ENCODE measurements at regions not wholly inside any gene's neighbourhood (a gene's known extent, or its start where the extent isn't known, plus 50 kb on each side); places are given as distances from the start of the nearest gene placed in this dataset.

DNA sequence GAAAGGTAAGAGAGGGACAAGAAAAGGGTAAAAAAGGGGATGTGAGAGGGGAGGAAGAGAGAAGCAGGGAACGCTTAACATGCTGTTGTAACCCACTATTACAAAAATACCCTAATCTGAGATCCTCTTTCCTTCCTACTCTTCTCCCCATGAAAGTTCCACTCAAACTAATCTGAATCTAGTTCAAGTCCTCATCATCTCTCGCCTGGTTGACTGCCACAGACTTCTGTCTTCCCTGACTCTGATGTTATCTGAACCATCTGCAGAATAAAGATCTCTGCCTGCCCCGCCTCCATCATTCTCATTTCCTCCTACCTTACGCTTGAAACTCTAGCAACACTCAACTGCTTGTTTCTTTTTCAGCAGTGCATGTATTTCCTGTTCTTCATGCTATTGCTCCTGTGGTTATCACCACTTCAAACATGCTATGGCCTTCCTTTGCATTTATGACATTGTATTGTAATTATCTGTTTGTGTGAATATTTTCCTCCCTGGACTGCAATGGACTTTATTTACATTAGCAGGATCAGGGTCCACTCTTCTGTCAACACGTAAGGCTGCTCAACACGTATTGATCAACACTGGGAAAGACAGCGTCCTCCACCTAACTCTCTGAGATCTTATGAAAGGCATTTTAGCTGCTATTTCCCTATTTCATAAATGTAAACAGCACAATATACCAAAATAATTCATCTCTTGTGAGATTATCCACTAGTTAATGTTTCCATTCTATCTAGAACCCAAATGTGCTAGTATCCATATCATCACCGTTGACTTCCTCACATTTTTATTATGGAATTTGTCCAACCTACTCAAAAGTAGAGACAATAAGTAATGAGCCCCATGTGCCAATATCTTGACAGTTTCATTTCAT, 215.5 kb upstream of the USP25 start:
- Histone ChIP-seq H3K79me2 (ENCODE audit: insufficient read depth, low read length) (no peaks in the 10 kb centered on the region), H4K20me1 (ENCODE audit: insufficient read depth, low read length) (no peaks in the 10 kb centered on the region), H3K9me3 (replicated peaks in 1 of 2; ENCODE audit: control insufficient read depth in 1 of 2, insufficient read depth in 1 of 2, low read length in 2 of 2) (peaks cover 0 to 8% of the 10 kb centered on the region in 2 donors), H3K27ac (ENCODE audit: low read depth in 1 of 2, low read length in 2 of 2) (peak overlapping the region in 1 of 2 donors; percentile 42), H3K36me3 (replicated peaks in 1 of 2; ENCODE audit: control insufficient read depth in 1 of 2, insufficient read depth in 2 of 2, low read length in 2 of 2) (no peaks in the 10 kb centered on the region), H3K27me3 (ENCODE audit: control insufficient read depth in 2 of 2, insufficient read depth in 2 of 2, low read length in 2 of 2) (no peaks in the 10 kb centered on the region), H2AFZ (ENCODE audit: insufficient read depth, low read depth, low read length, poor library complexity, severe bottlenecking) (peak overlapping the region; percentile 65), H3K4me2 (replicated peaks; ENCODE audit: extremely low read depth, low read length, poor library complexity, severe bottlenecking) (peak overlapping the region; percentile 70), H3K9ac (ENCODE audit: insufficient read depth, low read length, poor library complexity, severe bottlenecking) (no peak overlapping the region), H3K4me1 (ENCODE audit: control insufficient read depth in 1 of 2, insufficient read depth in 2 of 2, low read length in 2 of 2) (peaks cover 13 to 16% of the 10 kb centered on the region in 2 donors), H3K4me3 (replicated peaks in 1 of 3; ENCODE audit: low read depth in 2 of 3, low read length in 3 of 3) (peak overlapping the region; percentile 0 to 57 (median 38))
- TF ChIP-seq, protein P1, sequence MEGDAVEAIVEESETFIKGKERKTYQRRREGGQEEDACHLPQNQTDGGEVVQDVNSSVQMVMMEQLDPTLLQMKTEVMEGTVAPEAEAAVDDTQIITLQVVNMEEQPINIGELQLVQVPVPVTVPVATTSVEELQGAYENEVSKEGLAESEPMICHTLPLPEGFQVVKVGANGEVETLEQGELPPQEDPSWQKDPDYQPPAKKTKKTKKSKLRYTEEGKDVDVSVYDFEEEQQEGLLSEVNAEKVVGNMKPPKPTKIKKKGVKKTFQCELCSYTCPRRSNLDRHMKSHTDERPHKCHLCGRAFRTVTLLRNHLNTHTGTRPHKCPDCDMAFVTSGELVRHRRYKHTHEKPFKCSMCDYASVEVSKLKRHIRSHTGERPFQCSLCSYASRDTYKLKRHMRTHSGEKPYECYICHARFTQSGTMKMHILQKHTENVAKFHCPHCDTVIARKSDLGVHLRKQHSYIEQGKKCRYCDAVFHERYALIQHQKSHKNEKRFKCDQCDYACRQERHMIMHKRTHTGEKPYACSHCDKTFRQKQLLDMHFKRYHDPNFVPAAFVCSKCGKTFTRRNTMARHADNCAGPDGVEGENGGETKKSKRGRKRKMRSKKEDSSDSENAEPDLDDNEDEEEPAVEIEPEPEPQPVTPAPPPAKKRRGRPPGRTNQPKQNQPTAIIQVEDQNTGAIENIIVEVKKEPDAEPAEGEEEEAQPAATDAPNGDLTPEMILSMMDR (IDR thresholded peaks at IDR 0.05), result no peak
- H3K27me3 Mint-ChIP-seq (ENCODE audit: low read depth in 3 of 3), result no peaks in the 10 kb centered on the region
- no peaks in the 10 kb centered on the region for H3K36me3 Mint-ChIP-seq
- peak in 2 of 3 donors; percentile 6 to 9 for DNase-seq
- peaks cover 15% of the 10 kb centered on the region for H3K4me1 Mint-ChIP-seq
- peak overlapping the region; percentile 46 to 92 (median 72) for H3K27ac Mint-ChIP-seq
- 29% methylated on average over 5 of the region's 8 CpGs for WGBS (ENCODE audit: insufficient coverage)
- H3K4me3 Mint-ChIP-seq, result peak overlapping the region; percentile 68 to 90
- peaks cover 4 to 10% (median 6%) of the 10 kb centered on the region in 7 donors for H3K9me3 Mint-ChIP-seq
- intact Hi-C loops (cut with micrococcal nuclease), result no loop called here

DNA sequence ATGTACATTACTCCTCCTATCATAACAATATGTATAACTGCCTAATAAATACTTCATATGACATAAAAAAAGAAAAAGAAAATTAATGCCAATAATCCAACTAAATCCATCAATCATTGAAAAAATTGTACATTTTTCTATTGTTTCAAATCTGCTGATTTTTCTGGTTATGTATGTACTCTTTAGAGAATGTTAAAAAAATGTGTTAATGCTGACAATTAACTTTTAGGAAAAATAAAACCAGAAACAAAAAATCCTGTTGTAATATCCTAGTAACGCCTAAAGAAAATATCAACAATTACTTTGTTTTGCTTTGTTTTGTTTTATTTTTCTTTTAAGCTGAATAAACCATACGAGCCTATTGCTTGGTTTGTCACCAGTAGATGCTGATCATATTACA, 213.9 kb upstream of the USP25 start:
- no peak overlapping the region for H3K27ac Mint-ChIP-seq
- H3K27me3 Mint-ChIP-seq (ENCODE audit: low read depth in 3 of 3), result no peaks in the 10 kb centered on the region
- no peak overlapping the region for H3K27ac ChIP-seq (ENCODE audit: low read depth in 1 of 2, low read length in 2 of 2)
- H3K4me3 ChIP-seq (replicated peaks in 1 of 3; ENCODE audit: low read depth in 2 of 3, low read length in 3 of 3), result no peak overlapping the region
- no peaks in the 10 kb centered on the region for H3K79me2 ChIP-seq (ENCODE audit: insufficient read depth, low read length)
- H4K20me1 ChIP-seq (ENCODE audit: insufficient read depth, low read length), result no peaks in the 10 kb centered on the region
- no peaks in the 10 kb centered on the region for H3K27me3 ChIP-seq (ENCODE audit: control insufficient read depth in 2 of 2, insufficient read depth in 2 of 2, low read length in 2 of 2)
- no peak overlapping the region for H3K9ac ChIP-seq (ENCODE audit: insufficient read depth, low read length, poor library complexity, severe bottlenecking)
- peaks cover 15% of the 10 kb centered on the region for H3K4me1 Mint-ChIP-seq
- H3K36me3 Mint-ChIP-seq, result no peaks in the 10 kb centered on the region
- peaks cover 0 to 9% of the 10 kb centered on the region in 2 donors for H3K9me3 ChIP-seq (replicated peaks in 1 of 2; ENCODE audit: control insufficient read depth in 1 of 2, insufficient read depth in 1 of 2, low read length in 2 of 2)
- TF ChIP-seq, protein P1 (IDR thresholded peaks at IDR 0.05), result no peak
- no peaks in the 10 kb centered on the region for H3K36me3 ChIP-seq (replicated peaks in 1 of 2; ENCODE audit: control insufficient read depth in 1 of 2, insufficient read depth in 2 of 2, low read length in 2 of 2)
- peaks cover 8 to 14% (median 11%) of the 10 kb centered on the region in 7 donors for H3K9me3 Mint-ChIP-seq
- H3K4me2 ChIP-seq (replicated peaks; ENCODE audit: extremely low read depth, low read length, poor library complexity, severe bottlenecking), result no peak overlapping the region
- no peak for DNase-seq
- WGBS (ENCODE audit: insufficient coverage), result no CpG with 5 or more reads among the region's 2 CpGs
- intact Hi-C loops (cut with micrococcal nuclease), result no loop called here
- no peak overlapping the region for H2AFZ ChIP-seq (ENCODE audit: insufficient read depth, low read depth, low read length, poor library complexity, severe bottlenecking)
- peaks cover 13 to 16% of the 10 kb centered on the region in 2 donors for H3K4me1 ChIP-seq (ENCODE audit: control insufficient read depth in 1 of 2, insufficient read depth in 2 of 2, low read length in 2 of 2)
- no peak overlapping the region for H3K4me3 Mint-ChIP-seq

All from CD14-positive monocyte (primary cell).